ENCODE measurements at regions not wholly inside any gene's neighbourhood (a gene's known extent, or its start where the extent isn't known, plus 50 kb on each side); places are given as distances from the start of the nearest gene placed in this dataset.
"Not testable (repeated sequence)": the region's sequence is repeated elsewhere in the genome, so short reads cannot be mapped to it uniquely, and the experiment has no call there.

DNA sequence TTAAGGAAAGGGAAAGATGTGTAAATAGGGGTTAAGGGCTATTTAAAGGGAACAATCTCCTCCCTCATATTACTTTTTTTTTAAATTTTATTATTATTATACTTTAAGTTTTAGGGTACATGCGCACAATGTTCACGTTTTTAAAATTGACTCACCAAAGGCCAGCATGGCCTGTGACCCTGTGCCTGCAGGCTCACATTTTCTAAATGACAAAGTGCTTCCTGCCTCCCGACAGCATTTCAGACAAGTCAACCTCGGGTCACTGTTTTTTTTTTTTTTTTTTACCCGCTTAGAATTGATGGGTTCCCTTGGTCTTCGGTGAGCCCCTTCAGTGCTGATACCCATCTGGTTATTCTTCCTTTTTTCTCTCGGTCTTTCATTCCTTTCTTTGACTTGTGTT lies 70.4 kb upstream of the SCAF4 start:
- DNase-seq (ENCODE audit: unreplicated experiment): no peak
- TF ChIP-seq, protein P1, sequence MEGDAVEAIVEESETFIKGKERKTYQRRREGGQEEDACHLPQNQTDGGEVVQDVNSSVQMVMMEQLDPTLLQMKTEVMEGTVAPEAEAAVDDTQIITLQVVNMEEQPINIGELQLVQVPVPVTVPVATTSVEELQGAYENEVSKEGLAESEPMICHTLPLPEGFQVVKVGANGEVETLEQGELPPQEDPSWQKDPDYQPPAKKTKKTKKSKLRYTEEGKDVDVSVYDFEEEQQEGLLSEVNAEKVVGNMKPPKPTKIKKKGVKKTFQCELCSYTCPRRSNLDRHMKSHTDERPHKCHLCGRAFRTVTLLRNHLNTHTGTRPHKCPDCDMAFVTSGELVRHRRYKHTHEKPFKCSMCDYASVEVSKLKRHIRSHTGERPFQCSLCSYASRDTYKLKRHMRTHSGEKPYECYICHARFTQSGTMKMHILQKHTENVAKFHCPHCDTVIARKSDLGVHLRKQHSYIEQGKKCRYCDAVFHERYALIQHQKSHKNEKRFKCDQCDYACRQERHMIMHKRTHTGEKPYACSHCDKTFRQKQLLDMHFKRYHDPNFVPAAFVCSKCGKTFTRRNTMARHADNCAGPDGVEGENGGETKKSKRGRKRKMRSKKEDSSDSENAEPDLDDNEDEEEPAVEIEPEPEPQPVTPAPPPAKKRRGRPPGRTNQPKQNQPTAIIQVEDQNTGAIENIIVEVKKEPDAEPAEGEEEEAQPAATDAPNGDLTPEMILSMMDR (IDR thresholded peaks at IDR 0.05; ENCODE audit: unreplicated experiment): no peak
- POLR2A ChIA-PET: no interaction called here
- no peak overlapping the region for H3K27ac Mint-ChIP-seq (ENCODE audit: low read depth, unreplicated experiment)
- H3K36me3 Mint-ChIP-seq (ENCODE audit: insufficient read depth, unreplicated experiment): no peaks in the 10 kb centered on the region
- CTCF ChIA-PET: no interaction called here
- H3K4me3 Mint-ChIP-seq (ENCODE audit: unreplicated experiment): no peak overlapping the region
- no TSS peak for BruUV-seq (replicated peaks)
- intact Hi-C loops (cut with micrococcal nuclease): no loop called here
- no peaks in the 10 kb centered on the region for H3K9me3 Mint-ChIP-seq (ENCODE audit: unreplicated experiment)
- H3K4me1 Mint-ChIP-seq (ENCODE audit: insufficient read depth, unreplicated experiment): peaks cover 6% of the 10 kb centered on the region
- H3K27me3 Mint-ChIP-seq (ENCODE audit: insufficient read depth, unreplicated experiment): no peaks in the 10 kb centered on the region

- no peak for DNase-seq (ENCODE audit: unreplicated experiment)
- Mint-ChIP-seq H3K4me3 (ENCODE audit: unreplicated experiment) (no peak overlapping the region), H3K27ac (ENCODE audit: low read depth, unreplicated experiment) (no peak overlapping the region), H3K9me3 (ENCODE audit: unreplicated experiment) (no peaks in the 10 kb centered on the region), H3K36me3 (ENCODE audit: insufficient read depth, unreplicated experiment) (no peaks in the 10 kb centered on the region), H3K4me1 (ENCODE audit: insufficient read depth, unreplicated experiment) (peaks cover 11% of the 10 kb centered on the region), H3K27me3 (ENCODE audit: insufficient read depth, unreplicated experiment) (no peaks in the 10 kb centered on the region)
- no TSS peak for BruUV-seq (replicated peaks)
- POLR2A ChIA-PET: no interaction called here
- intact Hi-C loops (cut with micrococcal nuclease): no loop called here
- CTCF ChIA-PET: interaction anchor here (1.7 kb wide), 1 partner anchor 456 kb away, joined by 7 read pairs; no protein-coding TSS in a partner anchor
- TF ChIP-seq, protein P1 (IDR thresholded peaks at IDR 0.05; ENCODE audit: unreplicated experiment): no peak
These were observed 69.8 kb upstream of the SCAF4 start for GRCh38 chr21:31801551-31802219.

GRCh38 chr21:31798842-31799704 lies 67.2 kb upstream of the SCAF4 start:
- no peak overlapping the region for H3K27ac Mint-ChIP-seq (ENCODE audit: low read depth, unreplicated experiment)
- H3K27me3 Mint-ChIP-seq (ENCODE audit: insufficient read depth, unreplicated experiment): no peaks in the 10 kb centered on the region
- H3K36me3 Mint-ChIP-seq (ENCODE audit: insufficient read depth, unreplicated experiment): no peaks in the 10 kb centered on the region
- intact Hi-C loops (cut with micrococcal nuclease): no loop called here
- H3K4me3 Mint-ChIP-seq (ENCODE audit: unreplicated experiment): no peak overlapping the region
- TF ChIP-seq, protein P1 (IDR thresholded peaks at IDR 0.05; ENCODE audit: unreplicated experiment): no peak
- H3K9me3 Mint-ChIP-seq (ENCODE audit: unreplicated experiment): no peaks in the 10 kb centered on the region
- CTCF ChIA-PET: interaction anchor here (0.6 to 2.3 kb wide), 5 partner anchors 9 to 1560 kb away, joined by 3 to 12 read pairs (median 4); no protein-coding TSS in a partner anchor
- DNase-seq (ENCODE audit: unreplicated experiment): no peak
- no TSS peak for BruUV-seq (replicated peaks)
- peaks cover 19% of the 10 kb centered on the region for H3K4me1 Mint-ChIP-seq (ENCODE audit: insufficient read depth, unreplicated experiment)
- POLR2A ChIA-PET: no interaction called here

DNA sequence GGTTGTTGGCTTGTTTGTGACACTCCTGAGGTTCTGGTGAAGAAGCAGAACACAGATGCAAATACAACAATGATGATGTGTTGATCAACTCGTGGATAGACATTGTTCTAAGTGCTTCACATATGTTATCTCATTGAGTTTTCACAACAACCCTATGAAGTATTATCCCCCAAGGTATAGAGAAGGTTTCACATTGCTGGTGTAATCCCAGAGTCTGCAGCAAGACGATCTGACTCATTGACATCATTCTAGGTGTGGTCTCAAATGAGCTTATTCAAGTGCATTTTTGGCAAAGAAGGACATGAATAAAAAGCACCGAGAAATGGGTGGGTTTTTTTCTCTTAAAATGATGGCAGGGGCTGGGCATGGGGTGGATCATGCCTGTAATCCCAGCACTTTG lies 64.1 kb upstream of the SCAF4 start:
- Mint-ChIP-seq H3K4me3 (ENCODE audit: unreplicated experiment) (no peak overlapping the region), H3K9me3 (ENCODE audit: unreplicated experiment) (no peaks in the 10 kb centered on the region), H3K4me1 (ENCODE audit: insufficient read depth, unreplicated experiment) (peaks cover 19% of the 10 kb centered on the region), H3K36me3 (ENCODE audit: insufficient read depth, unreplicated experiment) (no peaks in the 10 kb centered on the region), H3K27me3 (ENCODE audit: insufficient read depth, unreplicated experiment) (no peaks in the 10 kb centered on the region), H3K27ac (ENCODE audit: low read depth, unreplicated experiment) (no peak overlapping the region)
- TF ChIP-seq, protein P1 (IDR thresholded peaks at IDR 0.05; ENCODE audit: unreplicated experiment): no peak
- intact Hi-C loops (cut with micrococcal nuclease): no loop called here
- ChIA-PET POLR2A (interaction anchor here (0.6 to 1.4 kb wide), 5 partner anchors 8 to 110 kb away, joined by 3 to 5 read pairs (median 4); no protein-coding TSS in a partner anchor), CTCF (interaction anchor here (0.6 to 1.9 kb wide), 4 partner anchors 10 to 361 kb away, joined by 3 to 9 read pairs (median 4); no protein-coding TSS in a partner anchor)
- BruUV-seq (replicated peaks): no TSS peak
- no peak for DNase-seq (ENCODE audit: unreplicated experiment)

- intact Hi-C loops (cut with micrococcal nuclease); BruUV-seq (replicated peaks); H3K4me3 Mint-ChIP-seq (ENCODE audit: unreplicated experiment); H3K36me3 Mint-ChIP-seq (ENCODE audit: insufficient read depth, unreplicated experiment); H3K27ac Mint-ChIP-seq (ENCODE audit: low read depth, unreplicated experiment); DNase-seq (ENCODE audit: unreplicated experiment); H3K9me3 Mint-ChIP-seq (ENCODE audit: unreplicated experiment); H3K27me3 Mint-ChIP-seq (ENCODE audit: insufficient read depth, unreplicated experiment): not testable (repeated sequence)
- POLR2A ChIA-PET: interaction anchor here (1.2 kb wide), 1 partner anchor 487 kb away, joined by 3 read pairs; no protein-coding TSS in a partner anchor
- peaks cover 11% of the 10 kb centered on the region for H3K4me1 Mint-ChIP-seq (ENCODE audit: insufficient read depth, unreplicated experiment)
- CTCF ChIA-PET: interaction anchor here (0.9 to 3.2 kb wide), 2 partner anchors 9 to 467 kb away, joined by 4 to 15 read pairs; no protein-coding TSS in a partner anchor
These were observed 58.5 kb upstream of the SCAF4 start for GRCh38 chr21:31790420-31790819.

All from MCF 10A (cell line).